Activated CD4-positive, alpha-beta memory T cell treated with anti-CD3 and anti-CD28 coated beads, Interleukin-2, amount 10 ng/mL, durations not matched to agents 7 days and 5 days (primary cell): ENCODE measurements at regions not wholly inside any gene's neighbourhood (a gene's known extent, or its start where the extent isn't known, plus 50 kb on each side); places are given as distances from the start of the nearest gene placed in this dataset.
A peak's percentile ranks its signal among the peaks of the same experiment; 100 is the strongest.
"Not testable (repeated sequence)": the region's sequence is repeated elsewhere in the genome, so short reads cannot be mapped to it uniquely, and the experiment has no call there.

Experiments
- CTCF ChIA-PET: fragments of 350-600 bp; sonication (Branson Sonifier 250); formaldehyde crosslinking; loops from one replicate; lab custom pipeline; 2021; ENCODE audit warnings: antibody characterized with exemption, inconsistent platforms; lab: Charles Lee
- POLR2A ChIA-PET: fragments of 350-600 bp; sonication (Branson Sonifier 250); formaldehyde crosslinking; loops from one replicate; lab custom pipeline; 2021; ENCODE audit warnings: antibody characterized with exemption; lab: Charles Lee
- DNase-seq: peaks from one replicate; pipeline ENCODE4 v3.0.0-alpha.2; 2020
- H3K27ac Mint-ChIP-seq: one replicate; pipeline ENCODE4 v1.8.0; 2021; ENCODE audit warnings: mild to moderate bottlenecking, mixed read lengths
- H3K27me3 Mint-ChIP-seq: one replicate; pipeline ENCODE4 v1.8.0; 2021; ENCODE audit warnings: mixed read lengths
- H3K36me3 Mint-ChIP-seq: one replicate; pipeline ENCODE4 v1.8.0; 2021; ENCODE audit warnings: low read depth, mixed read lengths
- H3K4me1 Mint-ChIP-seq: one replicate; pipeline ENCODE4 v1.8.0; 2021; ENCODE audit warnings: mixed read lengths
- H3K4me3 Mint-ChIP-seq: one replicate; pipeline ENCODE4 v1.8.0; 2021; ENCODE audit warnings: mild to moderate bottlenecking, mixed read lengths
- H3K9me3 Mint-ChIP-seq: one replicate; pipeline ENCODE4 v1.8.0; 2021; ENCODE audit warnings: mixed read lengths

DNA sequence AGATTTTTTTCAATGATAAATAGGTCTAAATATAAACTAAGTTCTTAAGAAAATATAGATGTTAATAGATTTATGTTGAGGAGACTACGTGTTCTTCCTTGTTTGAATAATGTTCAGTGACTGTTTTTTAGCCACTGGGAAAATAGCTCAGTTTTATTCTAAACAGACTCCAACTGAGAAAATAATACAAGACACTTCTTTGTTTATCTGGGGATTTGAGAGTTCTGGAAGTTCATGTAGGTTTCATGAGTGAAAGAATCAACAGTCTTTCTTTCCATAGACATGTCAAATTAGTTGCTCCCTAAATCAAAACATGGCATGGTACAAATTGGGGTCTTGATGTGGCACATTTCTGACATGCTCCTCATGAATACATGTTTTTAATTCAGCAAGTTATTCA lies 177.7 kb downstream of the MREG start:
- Mint-ChIP-seq H3K27me3 (peaks cover 15% of the 10 kb centered on the region), H3K4me3 (no peak overlapping the region), H3K27ac (no peak overlapping the region), H3K4me1 (peaks cover 13% of the 10 kb centered on the region), H3K9me3 (no peaks in the 10 kb centered on the region), H3K36me3 (no peaks in the 10 kb centered on the region)
- ChIA-PET CTCF (no interaction called here), POLR2A (no interaction called here)
- no peak for DNase-seq

DNA sequence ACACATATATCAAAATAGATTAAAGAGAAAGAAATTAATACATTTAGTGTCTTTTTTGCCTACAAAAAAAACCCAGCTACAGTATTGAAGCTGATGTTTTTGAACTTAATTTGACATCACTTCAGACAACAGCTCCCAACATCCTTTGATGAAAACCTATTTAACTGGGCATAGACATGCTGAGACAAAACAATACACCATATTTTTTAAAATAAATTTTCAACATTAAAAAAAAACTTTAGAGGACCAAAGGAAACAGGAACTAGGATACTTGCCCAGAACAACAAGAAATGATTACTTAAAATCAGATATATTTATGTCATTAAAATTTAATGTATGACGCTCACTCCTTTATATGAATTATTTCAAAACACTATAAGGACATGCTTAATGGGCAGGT lies 178.1 kb downstream of the MREG start:
- no peak overlapping the region for H3K4me3 Mint-ChIP-seq
- CTCF ChIA-PET: no interaction called here
- no peaks in the 10 kb centered on the region for H3K36me3 Mint-ChIP-seq
- no peak overlapping the region for H3K27ac Mint-ChIP-seq
- POLR2A ChIA-PET: no interaction called here
- peaks cover 13% of the 10 kb centered on the region for H3K4me1 Mint-ChIP-seq
- no peaks in the 10 kb centered on the region for H3K9me3 Mint-ChIP-seq
- peaks cover 15% of the 10 kb centered on the region for H3K27me3 Mint-ChIP-seq
- no peak for DNase-seq

DNA sequence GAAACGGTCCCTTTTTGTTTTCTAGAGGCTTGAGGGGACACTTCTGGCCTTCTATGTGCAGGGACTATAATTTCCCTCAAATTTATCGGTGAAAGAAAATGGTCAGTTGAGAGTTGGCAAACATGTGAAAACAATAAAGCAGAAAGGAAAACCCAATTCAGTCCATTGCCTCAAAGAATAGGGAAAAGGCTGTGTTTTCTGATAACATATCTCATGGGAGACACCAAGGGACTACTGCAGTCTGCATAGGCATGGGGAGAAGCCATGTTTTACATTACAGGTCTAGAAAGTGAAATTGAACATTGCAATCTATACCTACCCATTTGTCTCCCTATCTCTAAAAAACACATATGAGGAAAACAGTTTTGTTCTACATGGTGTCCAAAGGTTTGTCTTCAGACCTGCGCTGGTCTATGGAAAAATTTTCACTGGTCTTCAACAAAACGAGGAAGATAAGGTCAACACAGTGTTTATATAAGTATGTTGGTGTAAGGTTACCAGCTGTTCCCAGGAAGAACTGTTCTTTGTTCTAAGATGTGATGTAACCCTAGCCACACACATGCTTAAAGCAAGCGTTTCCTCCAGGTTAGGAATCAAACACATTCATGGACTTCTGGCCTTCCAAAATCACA lies 179.7 kb downstream of the MREG start:
- peaks cover 9% of the 10 kb centered on the region for H3K27me3 Mint-ChIP-seq
- H3K4me3 Mint-ChIP-seq: no peak overlapping the region
- no peaks in the 10 kb centered on the region for H3K9me3 Mint-ChIP-seq
- ChIA-PET CTCF (interaction anchor here (0.7 kb wide), 1 partner anchor 185 kb away, joined by 3 read pairs; no protein-coding TSS in a partner anchor), POLR2A (no interaction called here)
- no peak for DNase-seq
- H3K36me3 Mint-ChIP-seq: no peaks in the 10 kb centered on the region
- peaks cover 16% of the 10 kb centered on the region for H3K4me1 Mint-ChIP-seq
- H3K27ac Mint-ChIP-seq: no peak overlapping the region

DNA sequence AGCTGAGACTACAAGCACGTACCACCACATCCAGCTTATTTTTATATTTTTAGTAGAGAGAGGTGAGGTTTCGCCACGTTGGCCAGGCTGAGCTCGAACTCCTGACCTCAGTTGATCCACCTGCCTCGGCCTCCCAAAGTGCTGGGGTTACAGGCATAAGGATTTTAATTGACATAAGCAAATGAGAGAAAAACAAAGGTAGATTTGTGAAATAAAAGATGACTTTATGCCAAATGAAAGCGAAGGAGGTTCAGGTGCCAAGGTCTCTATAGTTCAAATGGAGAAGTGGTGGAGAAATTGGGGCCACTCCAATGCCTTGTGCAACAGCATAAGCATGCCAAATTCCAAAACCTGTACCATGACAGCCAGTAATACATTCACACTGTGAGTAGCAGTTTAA lies 180.6 kb downstream of the MREG start:
- CTCF ChIA-PET: no interaction called here
- no peaks in the 10 kb centered on the region for H3K36me3 Mint-ChIP-seq
- no peak for DNase-seq
- H3K4me3 Mint-ChIP-seq: no peak overlapping the region
- no peaks in the 10 kb centered on the region for H3K9me3 Mint-ChIP-seq
- no peak overlapping the region for H3K27ac Mint-ChIP-seq
- peaks cover 9% of the 10 kb centered on the region for H3K27me3 Mint-ChIP-seq
- peaks cover 17% of the 10 kb centered on the region for H3K4me1 Mint-ChIP-seq
- POLR2A ChIA-PET: no interaction called here

DNA sequence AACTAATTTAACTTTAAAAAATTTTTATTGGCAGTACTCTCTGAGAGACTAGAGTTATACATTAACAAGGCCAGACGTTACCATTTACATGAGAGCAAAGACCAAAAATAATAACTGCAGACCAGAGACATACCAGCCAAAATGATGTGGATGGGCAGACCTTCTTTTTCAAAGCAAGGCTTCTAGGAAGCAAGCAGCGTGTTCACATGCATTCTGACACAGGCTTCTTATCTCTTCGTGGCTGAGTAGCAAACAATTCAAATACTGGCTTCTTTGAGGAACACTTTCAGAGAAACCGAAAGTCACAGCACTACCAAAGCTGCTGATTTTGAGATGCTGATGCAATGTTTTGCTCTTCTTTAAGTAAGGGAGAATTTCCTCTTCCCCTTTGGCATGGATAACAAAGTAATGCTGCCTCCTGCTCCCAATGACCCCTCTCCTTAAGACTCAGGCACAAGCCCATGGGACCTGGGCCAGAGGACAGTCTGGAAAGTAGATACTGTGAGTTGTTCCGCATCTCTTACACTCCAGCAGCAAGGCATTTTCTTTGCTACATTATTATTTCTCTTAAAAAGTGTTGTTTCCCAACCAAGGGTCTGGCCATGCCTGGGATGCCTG lies 181.9 kb downstream of the MREG start:
- peaks cover 3% of the 10 kb centered on the region for H3K27me3 Mint-ChIP-seq
- no peak for DNase-seq
- H3K9me3 Mint-ChIP-seq: no peaks in the 10 kb centered on the region
- peak overlapping the region; percentile 62 for H3K27ac Mint-ChIP-seq
- no peaks in the 10 kb centered on the region for H3K36me3 Mint-ChIP-seq
- peaks cover 17% of the 10 kb centered on the region for H3K4me1 Mint-ChIP-seq
- peak overlapping the region; percentile 22 for H3K4me3 Mint-ChIP-seq
- POLR2A ChIA-PET: no interaction called here
- CTCF ChIA-PET: no interaction called here

DNA sequence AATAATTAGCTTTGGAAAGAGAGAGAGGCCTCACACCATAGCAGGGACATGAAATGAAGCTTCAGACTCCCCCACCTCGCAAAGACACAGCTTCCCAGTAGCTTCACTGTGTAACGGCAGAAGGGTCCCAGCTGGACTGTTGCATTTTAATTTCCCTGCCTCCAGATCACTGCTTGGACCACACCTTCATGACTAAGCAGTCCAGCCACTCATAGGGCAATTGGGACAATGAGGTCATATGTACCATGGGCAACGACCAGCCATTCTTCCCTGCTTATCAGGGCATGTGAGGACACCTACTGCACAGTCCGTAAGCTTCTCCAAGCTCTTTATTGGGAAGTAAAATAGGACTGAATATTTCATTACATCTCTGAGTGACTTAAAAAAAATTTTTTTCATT lies 183.0 kb downstream of the MREG start:
- H3K27me3 Mint-ChIP-seq: no peaks in the 10 kb centered on the region
- no peaks in the 10 kb centered on the region for H3K36me3 Mint-ChIP-seq
- H3K9me3 Mint-ChIP-seq: no peaks in the 10 kb centered on the region
- H3K27ac Mint-ChIP-seq: no peak overlapping the region
- POLR2A ChIA-PET: no interaction called here
- CTCF ChIA-PET: no interaction called here
- no peak for DNase-seq
- H3K4me1 Mint-ChIP-seq: peaks cover 17% of the 10 kb centered on the region
- H3K4me3 Mint-ChIP-seq: no peak overlapping the region

DNA sequence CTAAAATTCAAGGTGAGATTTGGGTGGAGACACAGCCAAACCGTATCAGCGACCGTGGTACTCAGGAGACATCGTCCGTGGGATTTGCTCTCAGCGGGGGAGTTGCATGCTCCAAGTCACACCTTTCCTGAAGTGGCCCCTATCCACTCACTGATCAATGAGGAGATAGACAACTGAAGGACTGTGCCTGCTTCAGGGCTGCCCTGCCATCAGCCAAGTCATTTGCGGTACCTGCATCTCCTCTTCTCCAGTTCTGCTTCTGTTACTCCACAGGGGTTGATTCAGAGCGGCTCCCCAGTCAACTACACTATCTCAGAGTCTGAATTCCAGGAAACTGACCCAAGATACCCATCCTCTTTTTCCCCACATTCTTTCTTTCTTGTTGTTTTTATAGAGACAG lies 184.1 kb downstream of the MREG start:
- peaks cover 2% of the 10 kb centered on the region for H3K27me3 Mint-ChIP-seq
- H3K27ac Mint-ChIP-seq: no peak overlapping the region
- H3K4me3 Mint-ChIP-seq: no peak overlapping the region
- no peaks in the 10 kb centered on the region for H3K36me3 Mint-ChIP-seq
- no peaks in the 10 kb centered on the region for H3K9me3 Mint-ChIP-seq
- H3K4me1 Mint-ChIP-seq: peaks cover 17% of the 10 kb centered on the region
- no peak for DNase-seq
- CTCF ChIA-PET: interaction anchor here (1.1 to 1.2 kb wide), 2 partner anchors 8 to 375 kb away, joined by 3 to 4 read pairs; no protein-coding TSS in a partner anchor
- POLR2A ChIA-PET: no interaction called here

DNA sequence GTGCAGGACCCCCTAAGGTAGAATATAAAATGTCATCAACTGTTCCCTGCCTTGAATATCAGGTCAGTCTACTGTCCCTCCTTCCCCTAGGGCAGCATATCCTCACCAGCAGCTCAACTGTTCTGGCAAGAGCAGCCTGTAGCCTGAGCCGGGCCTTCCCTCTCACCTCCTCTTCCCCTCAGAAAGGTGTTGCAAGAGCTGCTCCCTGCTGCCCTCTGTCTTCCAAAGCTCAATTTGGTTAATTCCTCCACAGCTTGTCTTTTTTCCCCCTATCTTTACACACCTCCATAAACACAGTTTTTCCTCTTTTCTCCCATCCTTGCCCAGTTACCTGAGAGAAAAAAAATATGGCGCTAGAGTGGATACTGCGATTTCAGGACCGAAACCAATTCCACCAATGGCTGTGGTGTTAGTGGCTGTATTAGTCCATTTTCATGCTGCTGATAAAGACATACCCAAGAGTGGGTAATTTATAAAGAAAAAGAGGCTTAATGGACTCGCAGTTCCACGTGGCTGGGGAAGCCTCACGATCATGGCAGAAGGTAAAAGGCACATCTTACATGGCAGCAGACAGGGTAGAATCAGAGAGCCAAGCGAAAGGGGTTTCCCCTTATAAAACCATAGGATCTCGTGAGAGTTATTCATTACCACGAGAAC lies 184.7 kb downstream of the MREG start:
- ChIA-PET CTCF (interaction anchor here (0.5 to 1.2 kb wide), 9 partner anchors 8 to 563 kb away, joined by 3 to 5 read pairs (median 3); no protein-coding TSS in a partner anchor), POLR2A (no interaction called here)
- peak; percentile 33 for DNase-seq
- H3K27ac Mint-ChIP-seq: no peak overlapping the region
- peaks cover 3% of the 10 kb centered on the region for H3K27me3 Mint-ChIP-seq
- peaks cover 17% of the 10 kb centered on the region for H3K4me1 Mint-ChIP-seq
- H3K36me3 Mint-ChIP-seq: no peaks in the 10 kb centered on the region
- H3K9me3 Mint-ChIP-seq: no peaks in the 10 kb centered on the region
- H3K4me3 Mint-ChIP-seq: no peak overlapping the region

DNA sequence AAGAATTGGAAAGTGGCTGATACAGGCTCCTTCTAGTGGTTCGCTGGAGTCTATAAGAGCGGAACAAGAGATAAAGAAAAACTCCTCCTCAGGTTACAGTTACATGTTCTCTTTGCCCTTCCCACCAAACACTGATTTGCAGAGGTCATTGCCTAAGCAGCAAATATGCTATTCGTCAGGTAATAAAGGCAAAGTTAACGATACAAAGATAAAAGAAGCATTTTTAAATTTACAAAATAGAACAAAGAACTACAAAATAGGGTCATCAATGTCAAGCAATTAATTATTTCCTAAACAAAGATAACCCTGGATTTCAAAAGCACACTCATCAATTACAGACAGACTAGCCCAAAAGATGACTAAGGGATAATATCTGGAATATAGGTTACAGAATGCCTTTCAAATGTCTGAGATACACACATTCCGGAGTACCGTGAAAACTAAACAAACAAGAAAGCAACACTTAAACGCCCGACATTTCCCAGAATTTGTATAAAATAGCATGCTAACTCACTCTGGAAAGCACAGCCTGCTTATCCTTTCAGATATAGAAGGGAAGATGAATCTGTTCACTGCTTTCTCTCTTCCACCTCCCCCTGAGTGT lies 186.4 kb downstream of the MREG start:
- DNase-seq: no peak
- ChIA-PET CTCF (no interaction called here), POLR2A (no interaction called here)
- Mint-ChIP-seq H3K4me1 (peaks cover 15% of the 10 kb centered on the region), H3K9me3 (no peaks in the 10 kb centered on the region), H3K27ac (no peak overlapping the region), H3K4me3 (no peak overlapping the region), H3K36me3 (no peaks in the 10 kb centered on the region), H3K27me3 (peaks cover 8% of the 10 kb centered on the region)

DNA sequence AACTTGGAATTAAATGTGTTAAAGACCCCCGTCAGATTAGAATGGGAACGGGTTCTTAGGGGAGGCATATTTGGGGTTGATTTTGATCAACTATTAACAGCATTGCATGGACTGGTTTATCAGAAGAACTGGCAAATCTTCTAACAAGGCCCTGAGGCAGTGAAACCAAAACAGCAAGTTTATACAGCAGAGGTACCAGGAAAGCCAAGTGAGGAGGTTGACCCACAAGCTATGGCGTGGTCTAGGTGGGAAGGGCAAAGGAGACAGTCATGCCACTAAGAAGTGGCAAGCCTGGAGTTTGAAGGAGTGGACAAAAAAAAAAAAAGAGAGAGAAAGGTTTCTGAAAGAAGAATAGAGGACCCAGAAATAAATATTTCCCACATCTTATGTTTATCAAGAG lies 187.0 kb downstream of the MREG start:
- POLR2A ChIA-PET: no interaction called here
- no peak for DNase-seq
- no peak overlapping the region for H3K27ac Mint-ChIP-seq
- no peak overlapping the region for H3K4me3 Mint-ChIP-seq
- no peaks in the 10 kb centered on the region for H3K9me3 Mint-ChIP-seq
- H3K4me1 Mint-ChIP-seq: peaks cover 10% of the 10 kb centered on the region
- CTCF ChIA-PET: no interaction called here
- no peaks in the 10 kb centered on the region for H3K36me3 Mint-ChIP-seq
- peaks cover 14% of the 10 kb centered on the region for H3K27me3 Mint-ChIP-seq

DNA sequence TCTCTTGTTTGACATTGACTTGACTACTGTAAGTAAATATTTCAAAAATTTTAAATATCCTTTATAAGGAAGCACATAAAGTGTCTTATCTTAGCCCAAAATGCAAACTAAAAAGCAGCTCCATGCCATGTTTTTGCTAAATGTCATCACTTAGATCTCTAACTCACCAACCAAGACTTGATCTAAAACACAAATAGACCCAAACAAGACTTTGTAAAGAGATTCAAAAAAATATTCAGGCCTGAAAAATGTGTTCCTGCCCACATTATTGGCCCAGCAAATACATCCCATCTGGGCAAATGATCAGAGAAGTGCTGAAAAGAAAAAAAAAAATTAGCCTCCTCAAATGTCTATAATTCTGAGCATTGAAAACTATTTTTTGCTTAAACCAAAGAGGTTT lies 187.6 kb downstream of the MREG start:
- peaks cover 20% of the 10 kb centered on the region for H3K27me3 Mint-ChIP-seq
- H3K27ac Mint-ChIP-seq: no peak overlapping the region
- ChIA-PET POLR2A (no interaction called here), CTCF (no interaction called here)
- no peaks in the 10 kb centered on the region for H3K9me3 Mint-ChIP-seq
- no peak overlapping the region for H3K4me3 Mint-ChIP-seq
- peaks cover 4% of the 10 kb centered on the region for H3K4me1 Mint-ChIP-seq
- no peaks in the 10 kb centered on the region for H3K36me3 Mint-ChIP-seq
- no peak for DNase-seq

DNA sequence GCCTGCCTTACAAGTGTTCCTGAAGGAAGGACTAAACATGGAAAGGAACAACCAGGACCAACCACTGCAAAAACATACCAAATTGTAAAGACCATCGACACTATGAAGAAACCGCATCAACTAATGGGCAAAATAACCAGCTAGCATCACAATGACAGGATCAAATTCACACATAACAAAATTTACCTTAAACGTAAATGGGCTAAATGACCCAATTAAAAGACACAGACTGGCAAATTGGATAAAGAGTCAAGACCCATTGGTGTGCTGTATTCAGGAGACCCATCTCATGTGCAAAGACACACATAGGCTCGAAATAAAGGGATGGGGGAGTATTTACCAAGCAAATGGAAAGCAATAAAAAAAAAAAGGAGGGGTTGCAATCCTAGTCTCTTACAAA lies 192.1 kb downstream of the MREG start:
- H3K36me3 Mint-ChIP-seq, H3K9me3 Mint-ChIP-seq, H3K4me1 Mint-ChIP-seq, CTCF ChIA-PET, H3K27ac Mint-ChIP-seq, DNase-seq, H3K4me3 Mint-ChIP-seq, POLR2A ChIA-PET: not testable (repeated sequence)
- peaks cover 34% of the 10 kb centered on the region for H3K27me3 Mint-ChIP-seq

DNA sequence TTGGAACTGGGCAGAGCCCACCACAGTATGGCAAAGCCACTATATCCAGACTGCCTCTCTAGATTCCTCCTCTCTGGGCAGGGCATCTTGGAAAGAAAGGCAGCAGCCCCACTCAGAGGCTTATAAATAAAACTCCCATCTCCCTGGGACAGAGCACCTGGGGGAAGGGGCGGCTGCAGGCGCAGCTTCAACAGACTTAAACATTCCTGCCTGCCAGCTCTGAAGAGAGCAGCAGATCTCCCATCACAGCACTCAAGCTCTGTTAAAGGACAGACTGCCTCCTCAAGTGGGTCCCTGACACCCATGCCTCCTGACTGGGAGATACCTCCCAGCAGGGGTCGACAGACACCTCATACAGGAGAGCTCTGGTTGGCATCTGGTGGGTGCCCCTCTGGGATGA lies 193.6 kb downstream of the MREG start:
- POLR2A ChIA-PET, H3K9me3 Mint-ChIP-seq, CTCF ChIA-PET, H3K4me3 Mint-ChIP-seq, H3K4me1 Mint-ChIP-seq, H3K27ac Mint-ChIP-seq, DNase-seq, H3K36me3 Mint-ChIP-seq: not testable (repeated sequence)
- H3K27me3 Mint-ChIP-seq: peaks cover 34% of the 10 kb centered on the region
